GM19455 (cell line): ENCODE measurements at regions not wholly inside any gene's neighbourhood (a gene's known extent, or its start where the extent isn't known, plus 50 kb on each side); places are given as distances from the start of the nearest gene placed in this dataset.
"Not testable (repeated sequence)": the region's sequence is repeated elsewhere in the genome, so short reads cannot be mapped to it uniquely, and the experiment has no call there.

Experiments
- ATAC-seq: cut with Tn5 transposase; IDR thresholded peaks from one replicate; pipeline ENCODE4 v1.9.1; 2021; ENCODE audit not compliant: unreplicated experiment

- ATAC-seq, result no peak
These were observed 184.3 kb downstream of the EDN1 start for GRCh38 chr6:12474167-12475140.

- ATAC-seq, result no peak
These were observed 186.3 kb downstream of the EDN1 start for GRCh38 chr6:12476484-12476883.

- ATAC-seq, result no peak
These were observed 187.5 kb downstream of the EDN1 start for GRCh38 chr6:12477616-12478015.

GRCh38 chr6:12478921-12479320 is 188.8 kb downstream of the EDN1 start:
- ATAC-seq, result no peak

- ATAC-seq, result no peak
These were observed 189.3 kb downstream of the EDN1 start for GRCh38 chr6:12479451-12479850.

- ATAC-seq, result no peak
These were observed 189.7 kb downstream of the EDN1 start for GRCh38 chr6:12479881-12480280.

- ATAC-seq, result no peak
These were observed 190.2 kb downstream of the EDN1 start for GRCh38 chr6:12480379-12480778.

GRCh38 chr6:12481292-12481691 is 191.1 kb downstream of the EDN1 start:
- no peak for ATAC-seq

- no peak for ATAC-seq
These were observed 191.7 kb downstream of the EDN1 start for GRCh38 chr6:12481850-12482249.

GRCh38 chr6:12482386-12483375 is 192.5 kb downstream of the EDN1 start:
- no peak for ATAC-seq

- peak; percentile 77 for ATAC-seq
These were observed 193.6 kb downstream of the EDN1 start for GRCh38 chr6:12483712-12484111.

GRCh38 chr6:12484519-12484918 is 194.4 kb downstream of the EDN1 start:
- no peak for ATAC-seq

GRCh38 chr6:12485226-12485764 is 195.1 kb downstream of the EDN1 start:
- no peak for ATAC-seq

GRCh38 chr6:12485837-12486236 is 195.7 kb downstream of the EDN1 start:
- ATAC-seq, result no peak

- ATAC-seq, result no peak
These were observed 200.3 kb downstream of the EDN1 start for GRCh38 chr6:12490351-12490903.

GRCh38 chr6:12490904-12491571 is 200.9 kb downstream of the EDN1 start:
- no peak for ATAC-seq

GRCh38 chr6:12492929-12493328 is 202.8 kb downstream of the EDN1 start:
- not testable (repeated sequence) for ATAC-seq

- no peak for ATAC-seq
These were observed 203.3 kb downstream of the EDN1 start for GRCh38 chr6:12493446-12493845.

- ATAC-seq, result no peak
These were observed 204.0 kb downstream of the EDN1 start for GRCh38 chr6:12494161-12494560.

GRCh38 chr6:12501990-12502389 is 211.8 kb downstream of the EDN1 start:
- ATAC-seq, result no peak
